Neural cell (in vitro differentiated cells): ENCODE measurements at regions not wholly inside any gene's neighbourhood (a gene's known extent, or its start where the extent isn't known, plus 50 kb on each side); places are given as distances from the start of the nearest gene placed in this dataset.

Source experiments
- H2AFZ ChIP-seq: fragments of 200-600, 300-800 bp; sonication (generic), shearing (Covaris generic); 2 replicates; pipeline ENCODE4 v1.6.0; 2014; ENCODE audit warnings: low read depth, mild to moderate bottlenecking, antibody characterized with exemption, low read length, moderate library complexity
- H3F3A ChIP-seq: fragments of 200-600 bp; shearing (Covaris generic); 2 replicates; pipeline ENCODE4 v1.6.1; 2016; ENCODE audit warnings: mild to moderate bottlenecking, moderate library complexity, mixed read lengths, antibody characterized with exemption, low read length; ENCODE audit not compliant: insufficient read depth, poor library complexity, severe bottlenecking
- H3K27ac ChIP-seq: fragments of 200-600, 300-800 bp; sonication (generic), shearing (Covaris generic); 2 replicates; pipeline ENCODE4 v1.5.1; 2014; ENCODE audit warnings: mild to moderate bottlenecking, low read length, moderate library complexity
- H3K27me3 ChIP-seq: fragments of 300-800, 200-600 bp; sonication (generic), shearing (Covaris generic); 2 replicates; pipeline ENCODE4 v1.6.0; 2014; ENCODE audit warnings: mild to moderate bottlenecking, low read depth, low read length, moderate library complexity; ENCODE audit not compliant: insufficient read depth
- H3K36me3 ChIP-seq: fragments of 300-800, 200-600 bp; sonication (generic), shearing (Covaris generic); 2 replicates; pipeline ENCODE4 v1.5.1; 2014; ENCODE audit warnings: mild to moderate bottlenecking, antibody characterized with exemption, low read length, moderate library complexity; ENCODE audit not compliant: insufficient read depth
- H3K4me2 ChIP-seq: fragments of 300-800, 200-600 bp; sonication (generic), shearing (Covaris generic); 2 replicates; pipeline ENCODE4 v1.6.0; 2014; ENCODE audit warnings: mild to moderate bottlenecking, low read length
- H3K4me3 ChIP-seq: fragments of 300-800, 200-600 bp; sonication (generic), shearing (Covaris generic); 2 replicates; pipeline ENCODE4 v1.5.1; 2014; ENCODE audit warnings: mild to moderate bottlenecking, low read length, moderate library complexity
- H3K79me2 ChIP-seq: fragments of 200-600 bp; shearing (Covaris generic); replicated peaks from 2 replicates; pipeline ENCODE4 v1.6.0; 2014; ENCODE audit warnings: mild to moderate bottlenecking, low read length, moderate library complexity; ENCODE audit not compliant: insufficient read depth
- H3K9ac ChIP-seq: fragments of 300-800, 200-600 bp; sonication (generic), shearing (Covaris generic); 2 replicates; pipeline ENCODE4 v1.6.1; 2016; ENCODE audit warnings: mild to moderate bottlenecking, low read length, mixed read lengths
- H3K9me2 ChIP-seq: fragments of 200-600 bp; shearing (Covaris generic); 2 replicates; pipeline ENCODE4 v1.6.1; 2016; ENCODE audit warnings: mild to moderate bottlenecking, low read length, mixed read lengths; ENCODE audit not compliant: insufficient read depth
- H3K9me3 ChIP-seq: fragments of 200-600, 300-800 bp; sonication (generic), shearing (Covaris generic); 2 replicates; pipeline ENCODE4 v1.6.1; 2016; ENCODE audit warnings: mild to moderate bottlenecking, mixed run types, low read length, moderate library complexity, mixed read lengths
- H4K20me1 ChIP-seq: fragments of 200-600 bp; shearing (Covaris generic); 2 replicates; pipeline ENCODE4 v1.6.1; 2016; ENCODE audit warnings: mild to moderate bottlenecking, mixed run types; ENCODE audit not compliant: insufficient read depth
- CTCF ChIP-seq: fragments of 450-650 bp; IDR thresholded peaks from 2 replicates; pipeline ENCODE4 v1.5.1; 2014; ENCODE audit warnings: antibody characterized with exemption, mild to moderate bottlenecking, moderate library complexity; ENCODE audit not compliant: poor library complexity, severe bottlenecking
- EP300 ChIP-seq: fragments of 450-650 bp; conservative IDR thresholded peaks from 2 replicates; pipeline ENCODE4 v1.6.1; 2014; ENCODE audit warnings: antibody characterized with exemption, mild to moderate bottlenecking, moderate library complexity; ENCODE audit not compliant: poor library complexity, severe bottlenecking
- EZH2 ChIP-seq: fragments of 200-600, 300-800 bp; shearing (Covaris generic), sonication (generic); IDR thresholded peaks from 2 replicates; pipeline ENCODE4 v1.6.1; 2014; ENCODE audit warnings: antibody characterized with exemption, low read length, borderline replicate concordance, mild to moderate bottlenecking; ENCODE audit not compliant: insufficient read depth, poor library complexity, severe bottlenecking
- MXI1 ChIP-seq: fragments of 450-650 bp; conservative IDR thresholded peaks from 2 replicates; pipeline ENCODE4 v1.6.1; 2014; ENCODE audit warnings: antibody characterized with exemption, mild to moderate bottlenecking; ENCODE audit not compliant: poor library complexity, severe bottlenecking
- POLR2AphosphoS5 ChIP-seq: IDR thresholded peaks from 2 replicates; pipeline ENCODE4 v1.6.1; 2012
- RAD21 ChIP-seq: fragments of 450-650 bp; conservative IDR thresholded peaks from 2 replicates; pipeline ENCODE4 v1.6.1; 2014; ENCODE audit warnings: antibody characterized with exemption, mild to moderate bottlenecking, moderate library complexity
- REST ChIP-seq: IDR thresholded peaks from 2 replicates; pipeline ENCODE4 v1.6.1; 2012; ENCODE audit warnings: borderline replicate concordance
- SMC3 ChIP-seq: fragments of 450-650 bp; conservative IDR thresholded peaks from 2 replicates; pipeline ENCODE4 v1.6.1; 2014; ENCODE audit warnings: antibody characterized with exemption, mild to moderate bottlenecking, moderate library complexity; ENCODE audit not compliant: poor library complexity
- TAF1 ChIP-seq: IDR thresholded peaks from 2 replicates; pipeline ENCODE4 v1.6.1; 2012; ENCODE audit warnings: low read depth

GRCh38 chr15:97115761-97116070 is 785.2 kb downstream of the NR2F2 start:
- H3K9me2 ChIP-seq: no peaks in the 10 kb centered on the region
- H3K4me2 ChIP-seq: no peak overlapping the region
- H3K79me2 ChIP-seq: no peaks in the 10 kb centered on the region
- H3K36me3 ChIP-seq: no peaks in the 10 kb centered on the region
- H3K4me3 ChIP-seq: no peak overlapping the region
- no peaks in the 10 kb centered on the region for H4K20me1 ChIP-seq
- no peaks in the 10 kb centered on the region for H3K27me3 ChIP-seq
- no peaks in the 10 kb centered on the region for H3F3A ChIP-seq
- no peak overlapping the region for H3K27ac ChIP-seq
- no peak overlapping the region for H2AFZ ChIP-seq
- TF ChIP-seq POLR2AphosphoS5: peak; percentile 59
- no peak for TF ChIP-seq TAF1
- H3K9me3 ChIP-seq: no peaks in the 10 kb centered on the region
- no peak overlapping the region for H3K9ac ChIP-seq

GRCh38 chr15:97124790-97125189 is 794.3 kb downstream of the NR2F2 start:
- no peaks in the 10 kb centered on the region for H3K79me2 ChIP-seq
- H4K20me1 ChIP-seq: no peaks in the 10 kb centered on the region
- no peaks in the 10 kb centered on the region for H3K27me3 ChIP-seq
- no peak overlapping the region for H3K4me3 ChIP-seq
- H3K9me2 ChIP-seq: no peaks in the 10 kb centered on the region
- no peak overlapping the region for H3K27ac ChIP-seq
- no peak overlapping the region for H2AFZ ChIP-seq
- H3K4me2 ChIP-seq: no peak overlapping the region
- H3K36me3 ChIP-seq: no peaks in the 10 kb centered on the region
- no peak for TF ChIP-seq CTCF
- TF ChIP-seq POLR2AphosphoS5: no peak
- TF ChIP-seq RAD21: no peak
- no peak for TF ChIP-seq SMC3
- no peak for TF ChIP-seq EZH2
- TF ChIP-seq MXI1: no peak
- TF ChIP-seq REST: no peak
- TF ChIP-seq TAF1: no peak
- no peak for TF ChIP-seq EP300
- no peaks in the 10 kb centered on the region for H3F3A ChIP-seq
- no peaks in the 10 kb centered on the region for H3K9me3 ChIP-seq
- H3K9ac ChIP-seq: no peak overlapping the region

GRCh38 chr15:97126553-97127233 is 796.2 kb downstream of the NR2F2 start:
- no peaks in the 10 kb centered on the region for H3K9me2 ChIP-seq
- no peaks in the 10 kb centered on the region for H3K79me2 ChIP-seq
- H3K27me3 ChIP-seq: no peaks in the 10 kb centered on the region
- H3K4me3 ChIP-seq: no peak overlapping the region
- no peaks in the 10 kb centered on the region for H3F3A ChIP-seq
- no peaks in the 10 kb centered on the region for H3K36me3 ChIP-seq
- H3K9me3 ChIP-seq: no peaks in the 10 kb centered on the region
- no peak overlapping the region for H3K9ac ChIP-seq
- H4K20me1 ChIP-seq: no peaks in the 10 kb centered on the region
- TF ChIP-seq REST: no peak
- TF ChIP-seq POLR2AphosphoS5: no peak
- no peak for TF ChIP-seq RAD21
- TF ChIP-seq SMC3: no peak
- no peak for TF ChIP-seq TAF1
- TF ChIP-seq MXI1: no peak
- TF ChIP-seq CTCF: no peak
- TF ChIP-seq EP300: no peak
- TF ChIP-seq EZH2: no peak
- H3K27ac ChIP-seq: no peak overlapping the region
- no peak overlapping the region for H3K4me2 ChIP-seq
- no peak overlapping the region for H2AFZ ChIP-seq
